ENCODE measurements at regions not wholly inside any gene's neighbourhood (a gene's known extent, or its start where the extent isn't known, plus 50 kb on each side); places are given as distances from the start of the nearest gene placed in this dataset.

- intact Hi-C loops (cut with DNase I): no loop called here
- TF ChIP-seq, protein P1, sequence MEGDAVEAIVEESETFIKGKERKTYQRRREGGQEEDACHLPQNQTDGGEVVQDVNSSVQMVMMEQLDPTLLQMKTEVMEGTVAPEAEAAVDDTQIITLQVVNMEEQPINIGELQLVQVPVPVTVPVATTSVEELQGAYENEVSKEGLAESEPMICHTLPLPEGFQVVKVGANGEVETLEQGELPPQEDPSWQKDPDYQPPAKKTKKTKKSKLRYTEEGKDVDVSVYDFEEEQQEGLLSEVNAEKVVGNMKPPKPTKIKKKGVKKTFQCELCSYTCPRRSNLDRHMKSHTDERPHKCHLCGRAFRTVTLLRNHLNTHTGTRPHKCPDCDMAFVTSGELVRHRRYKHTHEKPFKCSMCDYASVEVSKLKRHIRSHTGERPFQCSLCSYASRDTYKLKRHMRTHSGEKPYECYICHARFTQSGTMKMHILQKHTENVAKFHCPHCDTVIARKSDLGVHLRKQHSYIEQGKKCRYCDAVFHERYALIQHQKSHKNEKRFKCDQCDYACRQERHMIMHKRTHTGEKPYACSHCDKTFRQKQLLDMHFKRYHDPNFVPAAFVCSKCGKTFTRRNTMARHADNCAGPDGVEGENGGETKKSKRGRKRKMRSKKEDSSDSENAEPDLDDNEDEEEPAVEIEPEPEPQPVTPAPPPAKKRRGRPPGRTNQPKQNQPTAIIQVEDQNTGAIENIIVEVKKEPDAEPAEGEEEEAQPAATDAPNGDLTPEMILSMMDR (IDR thresholded peaks at IDR 0.05): no peak
- FAIRE-seq: no peak
- Histone ChIP-seq H3K36me3 (no peaks in the 10 kb centered on the region), H3K27ac (peak overlapping the region in 3 of 4 donors; percentile 3 to 82 (median 81)), H3K4me1 (peaks cover 10 to 18% (median 12%) of the 10 kb centered on the region in 3 donors), H3K4me3 (no peak overlapping the region), H3K9me3 (no peaks in the 10 kb centered on the region), H3K27me3 (no peaks in the 10 kb centered on the region)
- WGBS, 2 donors: 58 to 65% methylated on average over 2 of the region's 2 CpGs
- DNase-seq: no peak
- peak in 1 of 4 donors; percentile 8 for ATAC-seq
Observed at GRCh38 chr9:2465516-2465915, 156.1 kb upstream of the VLDLR start.

GRCh38 chr9:2465921-2466460 lies 155.6 kb upstream of the VLDLR start:
- intact Hi-C loops (cut with DNase I): no loop called here
- no peaks in the 10 kb centered on the region for H3K27me3 ChIP-seq
- TF ChIP-seq, protein P1 (IDR thresholded peaks at IDR 0.05): no peak
- DNase-seq (peak in 3 of 6 donors; percentile 38 to 53 (median 51)), ATAC-seq (peak; percentile 97 to 99 (median 98)), FAIRE-seq (peak; percentile 60)
- H3K4me1 ChIP-seq: peaks cover 10 to 18% (median 12%) of the 10 kb centered on the region in 3 donors
- no peaks in the 10 kb centered on the region for H3K9me3 ChIP-seq
- no peaks in the 10 kb centered on the region for H3K36me3 ChIP-seq
- H3K4me3 ChIP-seq: no peak overlapping the region
- H3K27ac ChIP-seq: peak overlapping the region in 3 of 4 donors; percentile 3 to 82 (median 81)
- 9 to 15% methylated on average over 1 of the region's 1 CpG for WGBS, 2 donors

GRCh38 chr9:2466703-2467102 lies 154.9 kb upstream of the VLDLR start:
- ATAC-seq (peak in 3 of 4 donors; percentile 37 to 40 (median 40)), DNase-seq (peak in 1 of 6 donors; percentile 8), FAIRE-seq (no peak)
- Histone ChIP-seq H3K4me3 (no peak overlapping the region), H3K36me3 (no peaks in the 10 kb centered on the region), H3K9me3 (no peaks in the 10 kb centered on the region), H3K27ac (peak overlapping the region in 2 of 4 donors; percentile 81 to 82), H3K4me1 (peaks cover 10 to 18% (median 12%) of the 10 kb centered on the region in 3 donors), H3K27me3 (no peaks in the 10 kb centered on the region)
- intact Hi-C loops (cut with DNase I): no loop called here
- TF ChIP-seq, protein P1 (IDR thresholded peaks at IDR 0.05): no peak
- 48 to 51% methylated on average over 6 of the region's 6 CpGs for WGBS, 2 donors

DNA sequence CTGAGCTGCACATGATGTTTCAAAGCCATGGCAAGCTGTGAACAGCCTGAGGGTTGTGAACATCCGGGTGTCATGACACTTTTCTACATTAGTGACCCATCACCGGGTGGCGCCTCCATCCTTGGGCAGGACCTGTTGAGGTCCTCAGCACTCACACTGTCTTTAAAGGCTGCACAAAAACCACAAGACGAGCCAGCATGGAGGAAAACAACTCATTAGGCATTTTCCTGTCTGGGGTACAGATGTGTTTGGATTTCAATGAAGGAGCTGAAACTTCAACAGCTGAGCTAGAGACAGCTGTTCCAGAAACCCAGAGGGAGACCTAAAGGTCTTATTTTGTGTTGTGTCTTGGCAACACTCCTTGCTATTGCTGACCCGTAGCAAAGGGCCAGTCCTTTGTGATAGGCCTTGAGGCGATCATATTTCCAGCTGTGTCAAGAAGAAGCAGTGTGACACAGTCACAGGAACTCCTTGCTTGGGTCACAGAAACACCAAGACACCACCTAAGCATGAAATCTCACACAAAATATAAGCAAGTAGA lies 151.8 kb upstream of the VLDLR start:
- Histone ChIP-seq H3K9me3 (no peaks in the 10 kb centered on the region), H3K4me1 (peaks cover 10 to 18% (median 12%) of the 10 kb centered on the region in 3 donors), H3K36me3 (no peaks in the 10 kb centered on the region), H3K4me3 (no peak overlapping the region), H3K27me3 (no peaks in the 10 kb centered on the region), H3K27ac (no peak overlapping the region)
- FAIRE-seq (no peak), DNase-seq (peak in 1 of 6 donors; percentile 26), ATAC-seq (no peak)
- TF ChIP-seq, protein P1 (IDR thresholded peaks at IDR 0.05): no peak
- 66 to 68% methylated on average over 6 of the region's 6 CpGs for WGBS, 2 donors
- intact Hi-C loops (cut with DNase I): no loop called here

DNA sequence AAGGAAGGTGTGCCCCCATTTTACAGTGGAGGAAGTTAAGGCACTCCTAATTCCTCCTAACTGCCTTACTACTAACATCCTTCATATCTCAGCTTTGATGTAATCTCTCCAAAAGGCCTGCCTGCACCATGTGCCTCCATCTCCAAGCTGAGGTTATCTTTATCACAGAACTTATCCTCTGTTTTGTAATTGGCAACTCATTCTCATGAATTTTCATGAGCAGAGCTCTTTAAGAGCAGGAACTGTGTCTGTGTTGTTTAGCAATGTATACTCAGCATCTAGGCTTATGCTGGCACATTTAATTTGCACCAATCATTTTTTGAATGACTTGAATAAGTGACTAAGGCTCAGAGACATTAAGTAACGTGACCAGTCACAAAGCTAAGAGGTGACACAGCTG lies 147.9 kb upstream of the VLDLR start:
- no peak for FAIRE-seq
- H3K4me1 ChIP-seq: peaks cover 0 to 7% (median 0%) of the 10 kb centered on the region in 3 donors
- no peaks in the 10 kb centered on the region for H3K9me3 ChIP-seq
- no peaks in the 10 kb centered on the region for H3K36me3 ChIP-seq
- DNase-seq: no peak
- no peak overlapping the region for H3K27ac ChIP-seq
- intact Hi-C loops (cut with DNase I): no loop called here
- WGBS, 2 donors: 88 to 90% methylated on average over 1 of the region's 1 CpG
- TF ChIP-seq, protein P1 (IDR thresholded peaks at IDR 0.05): no peak
- H3K4me3 ChIP-seq: no peak overlapping the region
- no peaks in the 10 kb centered on the region for H3K27me3 ChIP-seq
- no peak for ATAC-seq

Data from pancreas (tissue), 10 donors.